K562 (cell line): ENCODE measurements at regions not wholly inside any gene's neighbourhood (a gene's known extent, or its start where the extent isn't known, plus 50 kb on each side); places are given as distances from the start of the nearest gene placed in this dataset.

Experiments
- ATAC-seq: fragments of 200-7000 bp; cut with Tn5 transposase; 3 replicates; pipeline ENCODE4 v1.9.1; 2020; ENCODE audit warnings: moderate library complexity
- BruUV-seq: library from RNA; stranded (reverse); fragments of 400-500 nt; replicated peaks from 2 replicates; lab custom pipeline; 2021; lab: Mats Ljungman, UMichigan
- CTCF ChIA-PET: fragments of 300-600 bp; formaldehyde crosslinking; extraction: SDS; loops from one replicate; lab custom pipeline; 2021; ENCODE audit warnings: low intra/inter-chr PET ratio; lab: Yijun Ruan, JAX
- POLR2A ChIA-PET: fragments of 300-600, 350-650 bp; sonication (Branson Sonifier 250); formaldehyde crosslinking; extraction: SDS; loops from one replicate; lab custom pipeline; 2021; ENCODE audit warnings: antibody characterized with exemption, inconsistent platforms; lab: Yijun Ruan, JAX
- DNase-seq, 4 experiments: peaks; one replicate each; pipeline versions ENCODE4 v3.0.0 to v3.0.0-alpha.2; 2011 to 2018; ENCODE audit warnings: low spot score in 3 of 4, mixed read lengths in 3 of 4; ENCODE audit errors: extremely low read depth in 1 of 4
- FAIRE-seq: peaks from 2 replicates; lab custom pipeline; 2011; peaks lifted over from hg19 to GRCh38; lab: Jason Lieb, UNC
- H2AFZ ChIP-seq: 2 replicates; pipeline ENCODE4 v1.6.0; 2011; ENCODE audit warnings: low read depth, low read length, control low read depth, inconsistent platforms
- H3K27ac ChIP-seq: fragments of 200-600 bp; 3 replicates; pipeline ENCODE4 v1.8.0; 2011; ENCODE audit warnings: low read depth, mild to moderate bottlenecking, control low read depth, inconsistent platforms, low read length, moderate library complexity, mixed read lengths; ENCODE audit errors: extremely low read depth
- H3K27me3 ChIP-seq, 2 experiments: fragments of 300-600 bp in 1 of 2; 2 replicates in 1 of 2; 3 replicates in 1 of 2; pipeline versions ENCODE4 v1.6.0 to v1.8.0; 2011; ENCODE audit warnings: inconsistent platforms in 2 of 2, low read length in 2 of 2, mild to moderate bottlenecking in 1 of 2, mixed read lengths in 1 of 2, moderate library complexity in 1 of 2; ENCODE audit not compliant: control insufficient read depth in 2 of 2, insufficient read depth in 2 of 2
- H3K36me3 ChIP-seq: fragments of 300-600 bp; 3 replicates; pipeline ENCODE4 v1.8.0; 2011; ENCODE audit warnings: mild to moderate bottlenecking, low read length, inconsistent platforms; ENCODE audit not compliant: control insufficient read depth, insufficient read depth
- H3K4me1 ChIP-seq, 2 experiments: fragments of 200-600 bp in 1 of 2; replicated peaks in 1 of 2; 2 replicates in 1 of 2; 3 replicates in 1 of 2; pipeline versions ENCODE4 v1.5.1 to v1.8.0; 2011; ENCODE audit warnings: inconsistent platforms in 2 of 2, low read length in 2 of 2, mild to moderate bottlenecking in 1 of 2, mixed read lengths in 1 of 2, moderate library complexity in 1 of 2; ENCODE audit not compliant: control insufficient read depth in 2 of 2, insufficient read depth in 2 of 2
- H3K4me2 ChIP-seq: 2 replicates; pipeline ENCODE4 v1.6.1; 2011; ENCODE audit warnings: low read length, control low read depth, inconsistent platforms, mixed read lengths; ENCODE audit not compliant: insufficient read depth
- H3K4me3 ChIP-seq: fragments of 200-600 bp; sonication (generic), shearing (Covaris generic); 2 replicates; pipeline ENCODE4 v1.5.1; 2016; ENCODE audit warnings: control low read depth, inconsistent platforms
- H3K79me2 ChIP-seq: fragments of 200-600 bp; 3 replicates; pipeline ENCODE4 v1.8.0; 2011; ENCODE audit warnings: low read length, inconsistent platforms; ENCODE audit not compliant: control insufficient read depth, insufficient read depth
- H3K9ac ChIP-seq, 2 experiments: 2 replicates each; pipeline versions ENCODE4 v1.6.0 to v1.6.1; 2011; ENCODE audit warnings: low read depth in 2 of 2, low read length in 2 of 2, control low read depth in 1 of 2, inconsistent platforms in 1 of 2, mild to moderate bottlenecking in 1 of 2, mixed read lengths in 1 of 2; ENCODE audit not compliant: insufficient read depth in 1 of 2
- H3K9me1 ChIP-seq: one replicate; pipeline ENCODE4 v1.6.0; 2011; ENCODE audit warnings: inconsistent platforms, mild to moderate bottlenecking, low read length, moderate library complexity; ENCODE audit not compliant: control insufficient read depth, insufficient read depth
- H3K9me3 ChIP-seq: replicated peaks from 2 replicates; pipeline ENCODE4 v1.5.1; 2011; ENCODE audit warnings: low read depth, low read length, inconsistent platforms; ENCODE audit not compliant: control insufficient read depth, insufficient read depth
- H4K20me1 ChIP-seq: replicated peaks from 2 replicates; pipeline ENCODE4 v1.6.1; 2011; ENCODE audit warnings: low read length, inconsistent platforms, mixed read lengths; ENCODE audit not compliant: control insufficient read depth, insufficient read depth
- BRCA1 ChIP-seq, 2 experiments: fragments of 450-650 bp in 1 of 2; sonication (generic) in 1 of 2; formaldehyde crosslinking in 1 of 2; IDR thresholded peaks; 2 replicates each; pipeline versions ENCODE4 v1.5.0 to v1.6.1; 2017 to 2020; ENCODE audit warnings: mild to moderate bottlenecking in 1 of 2, missing genetic modification reagents in 1 of 2
- CCNT2 ChIP-seq: IDR thresholded peaks from 2 replicates; pipeline ENCODE4 v1.6.1; 2011; ENCODE audit warnings: borderline replicate concordance, low read depth, mild to moderate bottlenecking, moderate library complexity, mixed read lengths, low read length; ENCODE audit not compliant: insufficient read length; ENCODE audit errors: extremely low read depth
- CREBBP ChIP-seq: IDR thresholded peaks from one replicate; pipeline ENCODE4 v1.6.1; 2012; ENCODE audit warnings: low read depth, mild to moderate bottlenecking, control low read depth, inconsistent platforms, low read length
- MBD1 ChIP-seq: fragments of 250-450 bp; sonication (Bioruptor Pico); IDR thresholded peaks from 2 replicates; pipeline ENCODE4 v1.8.0; 2022; ENCODE audit warnings: inconsistent platforms
- MCM5 ChIP-seq: fragments of 450-650 bp; IDR thresholded peaks from 2 replicates; pipeline ENCODE4 v1.6.1; 2016; ENCODE audit warnings: low read depth
- NCOA4 ChIP-seq: fragments of 450-650 bp; IDR thresholded peaks from 2 replicates; pipeline ENCODE4 v1.6.1; 2018; ENCODE audit warnings: mild to moderate bottlenecking; ENCODE audit not compliant: partially characterized antibody
- NFIC ChIP-seq: fragments of 450-650 bp; IDR thresholded peaks from 2 replicates; pipeline ENCODE4 v1.6.1; 2017; ENCODE audit warnings: mild to moderate bottlenecking, inconsistent platforms
- NFIX ChIP-seq: fragments of 250-450 bp; sonication (Bioruptor Pico); IDR thresholded peaks from 2 replicates; pipeline ENCODE4 v1.4.0; 2020; ENCODE audit warnings: low read depth, mild to moderate bottlenecking, moderate library complexity
- PATZ1 ChIP-seq: fragments of 250-450 bp; sonication (Bioruptor Pico); IDR thresholded peaks from 2 replicates; pipeline ENCODE4 v1.5.0; 2020; ENCODE audit warnings: mild to moderate bottlenecking, borderline replicate concordance
- PRPF4 ChIP-seq: fragments of 200-400 bp; formaldehyde crosslinking; IDR thresholded peaks from one replicate; pipeline ENCODE4 v1.6.1; 2017; ENCODE audit warnings: low read length, low read depth, mild to moderate bottlenecking; ENCODE audit not compliant: insufficient read depth, poor library complexity, severe bottlenecking
- RBM34 ChIP-seq: fragments of 200-400 bp; formaldehyde crosslinking; IDR thresholded peaks from 2 replicates; pipeline ENCODE4 v1.6.1; 2018; ENCODE audit warnings: low read length, borderline replicate concordance; ENCODE audit not compliant: insufficient read depth
- SETDB1 ChIP-seq: IDR thresholded peaks from one replicate; pipeline ENCODE4 v1.6.1; 2012; ENCODE audit warnings: low read length, control low read depth, inconsistent platforms
- TBL1XR1 ChIP-seq, 2 experiments: IDR thresholded peaks; 2 replicates each; pipeline ENCODE4 v1.6.1; 2012; ENCODE audit warnings: improper control_type of control experiment in 2 of 2, low read length in 2 of 2, mild to moderate bottlenecking in 1 of 2
- TOE1 ChIP-seq, 2 experiments: fragments of 450-650 bp in 1 of 2; sonication (generic) in 1 of 2; formaldehyde crosslinking in 1 of 2; IDR thresholded peaks; 2 replicates each; pipeline versions ENCODE4 v1.7.1 to v1.8.0; 2016 to 2022; ENCODE audit warnings: borderline replicate concordance in 2 of 2, mild to moderate bottlenecking in 2 of 2, antibody characterized with exemption in 1 of 2, inconsistent platforms in 1 of 2, low read depth in 1 of 2, missing genetic modification reagents in 1 of 2, moderate library complexity in 1 of 2
- ZNF263 ChIP-seq: sonication (generic); formaldehyde crosslinking; IDR thresholded peaks from 2 replicates; pipeline ENCODE4 v1.8.0; 2022; ENCODE audit warnings: mild to moderate bottlenecking, missing genetic modification reagents, borderline replicate concordance
- ZNF347 ChIP-seq: fragments of 450-650 bp; formaldehyde crosslinking; IDR thresholded peaks from 2 replicates; pipeline ENCODE4 v1.4.0; 2020; ENCODE audit warnings: low read depth, mild to moderate bottlenecking, moderate library complexity
- ZNF696 ChIP-seq: fragments of 250-450 bp; sonication (Bioruptor Pico); conservative IDR thresholded peaks from 2 replicates; pipeline ENCODE4 v1.4.0; 2020; ENCODE audit warnings: mild to moderate bottlenecking, moderate library complexity
- ZNF780A ChIP-seq: fragments of 250-450 bp; sonication (Bioruptor Pico); IDR thresholded peaks from 2 replicates; pipeline ENCODE4 v1.5.0; 2021; ENCODE audit warnings: mild to moderate bottlenecking
- ZNF79 ChIP-seq: fragments of 250-450 bp; sonication (Bioruptor Pico); IDR thresholded peaks from 2 replicates; pipeline ENCODE4 v1.4.0; 2020; ENCODE audit warnings: low read depth, mild to moderate bottlenecking, moderate library complexity
- WGBS: fragments of 100-300 bp; shearing (Covaris generic); methylation state at CpG from one replicate; pipeline ENCODE4 v1.1.6; 2016; ENCODE audit warnings: low coverage, mixed read lengths; ENCODE audit not compliant: insufficient coverage; ENCODE audit errors: missing lambda C conversion rate; 5-methylcytosine and 5-hydroxymethylcytosine counted together
- in situ Hi-C: fragments of 300-500 bp; cut with MboI; formaldehyde crosslinking; loops from 4 replicates; pipeline ENCODE4 v1.15.0; 2018; ENCODE audit warnings: inconsistent platforms, mixed read lengths
- intact Hi-C: fragments of 100-400 bp; cut with micrococcal nuclease; formaldehyde crosslinking; loops from 2 replicates; pipeline ENCODE4 v1.14.2; 2022

- FAIRE-seq (no peak), ATAC-seq (no peak), DNase-seq (no peak)
- no peaks in the 10 kb centered on the region for H4K20me1 ChIP-seq
- CTCF ChIA-PET, result no interaction called here
- intact Hi-C loops (no loop called here), in situ Hi-C loops (no loop called here)
- POLR2A ChIA-PET, result no interaction called here
- TF ChIP-seq ZNF696 (CRISPR knock-in tag), result no peak
- TF ChIP-seq TBL1XR1 (IDR thresholded peaks at IDR 0.05; ENCODE audit: low read length in 2 of 2), result no peak
- TF ChIP-seq ZNF780A (CRISPR knock-in tag), result no peak
- no peak for TF ChIP-seq SETDB1
- no peak for TF ChIP-seq PRPF4
- TF ChIP-seq MBD1 (CRISPR knock-in tag), result no peak
- no peak for TF ChIP-seq MCM5
- TF ChIP-seq BRCA1 (IDR thresholded peaks at IDR 0.05), result no peak
- TF ChIP-seq BRCA1 (CRISPR knock-in tag; IDR thresholded peaks at IDR 0.05), result no peak
- no peak for TF ChIP-seq PATZ1
- TF ChIP-seq ZNF347 (CRISPR knock-in tag), result no peak
- no peak for TF ChIP-seq NCOA4
- no peak for TF ChIP-seq ZNF263 (CRISPR knock-in tag)
- TF ChIP-seq NFIX (CRISPR knock-in tag), result no peak
- no peak for TF ChIP-seq TOE1 (IDR thresholded peaks at IDR 0.05; ENCODE audit: borderline replicate concordance)
- TF ChIP-seq TOE1 (CRISPR knock-in tag; IDR thresholded peaks at IDR 0.05; ENCODE audit: borderline replicate concordance, low read depth), result no peak
- no peak for TF ChIP-seq RBM34
- no peak for TF ChIP-seq ZNF79 (CRISPR knock-in tag)
- no peak for TF ChIP-seq CREBBP
- no peak for TF ChIP-seq NFIC
- no peak for TF ChIP-seq CCNT2
- H3K4me3 ChIP-seq, result no peak overlapping the region
- 0% methylated on average over 2 of the region's 2 CpGs for WGBS
- BruUV-seq, result no TSS peak
- H3K4me1 ChIP-seq, result no peaks in the 10 kb centered on the region
- no peaks in the 10 kb centered on the region for H3K9me3 ChIP-seq
- H3K4me2 ChIP-seq, result no peak overlapping the region
- H3K27ac ChIP-seq, result no peak overlapping the region
- H3K79me2 ChIP-seq, result no peaks in the 10 kb centered on the region
- no peak overlapping the region for H3K9ac ChIP-seq
- H3K27me3 ChIP-seq, result no peaks in the 10 kb centered on the region
- no peak overlapping the region for H2AFZ ChIP-seq
- no peaks in the 10 kb centered on the region for H3K36me3 ChIP-seq
- H3K9me1 ChIP-seq, result no peaks in the 10 kb centered on the region
Observed at GRCh38 chr4:14539246-14539645, 463.0 kb upstream of the CPEB2 start.
